CD14-positive monocyte (primary cell): ENCODE measurements at regions not wholly inside any gene's neighbourhood (a gene's known extent, or its start where the extent isn't known, plus 50 kb on each side); places are given as distances from the start of the nearest gene placed in this dataset.

Experiments
- DNase-seq, 3 donors: peaks; one replicate each; pipeline ENCODE4 v3.0.0-alpha.2; 2011 to 2022
- H2AFZ ChIP-seq: 2 replicates; pipeline ENCODE4 v1.6.0; 2012; ENCODE audit warnings: mild to moderate bottlenecking, low read depth, low read length, inconsistent platforms; ENCODE audit not compliant: insufficient read depth, poor library complexity, severe bottlenecking
- H3K27ac ChIP-seq, 2 donors: 1 replicate in 1 of 2; 2 replicates in 1 of 2; pipeline ENCODE4 v1.5.1; 2012 to 2013; ENCODE audit warnings: low read length in 2 of 2, control low read depth in 1 of 2, inconsistent platforms in 1 of 2, low read depth in 1 of 2, mild to moderate bottlenecking in 1 of 2
- H3K27me3 ChIP-seq, 2 donors: one replicate each; pipeline versions ENCODE4 v1.6.0 to v1.6.1; 2011 to 2013; ENCODE audit warnings: low read length in 2 of 2; ENCODE audit not compliant: control insufficient read depth in 2 of 2, insufficient read depth in 2 of 2
- H3K36me3 ChIP-seq, 2 donors: replicated peaks in 1 of 2; 1 replicate in 1 of 2; 2 replicates in 1 of 2; pipeline versions ENCODE4 v1.5.1 to v1.6.1; 2012 to 2013; ENCODE audit warnings: low read length in 2 of 2, control low read depth in 1 of 2, inconsistent platforms in 1 of 2, mild to moderate bottlenecking in 1 of 2; ENCODE audit not compliant: insufficient read depth in 2 of 2, control insufficient read depth in 1 of 2
- H3K4me1 ChIP-seq, 2 donors: 1 replicate in 1 of 2; 2 replicates in 1 of 2; pipeline versions ENCODE4 v1.5.1 to v1.6.1; 2012 to 2013; ENCODE audit warnings: low read length in 2 of 2, control low read depth in 1 of 2, inconsistent platforms in 1 of 2, mild to moderate bottlenecking in 1 of 2, moderate library complexity in 1 of 2; ENCODE audit not compliant: insufficient read depth in 2 of 2, control insufficient read depth in 1 of 2
- H3K4me2 ChIP-seq: replicated peaks from 2 replicates; pipeline ENCODE3; 2012; ENCODE audit warnings: low read length, moderate library complexity, mild to moderate bottlenecking; ENCODE audit not compliant: poor library complexity, severe bottlenecking; ENCODE audit errors: extremely low read depth
- H3K4me3 ChIP-seq, 3 experiments: fragments of 200-600 bp in 1 of 3; sonication (generic) in 1 of 3; replicated peaks in 1 of 3; 1 replicate in 2 of 3; 2 replicates in 1 of 3; pipeline ENCODE4 v1.5.1; 2011 to 2013; ENCODE audit warnings: low read length in 3 of 3, mild to moderate bottlenecking in 3 of 3, control low read depth in 2 of 3, low read depth in 2 of 3, inconsistent platforms in 1 of 3, moderate library complexity in 1 of 3
- H3K79me2 ChIP-seq: 2 replicates; pipeline ENCODE4 v1.6.0; 2012; ENCODE audit warnings: mild to moderate bottlenecking, control low read depth, inconsistent platforms, low read length, moderate library complexity; ENCODE audit not compliant: insufficient read depth
- H3K9ac ChIP-seq: 2 replicates; pipeline ENCODE4 v1.6.0; 2017; ENCODE audit warnings: low read length, mild to moderate bottlenecking; ENCODE audit not compliant: insufficient read depth, poor library complexity, severe bottlenecking
- H3K9me3 ChIP-seq, 2 donors: replicated peaks in 1 of 2; 1 replicate in 1 of 2; 2 replicates in 1 of 2; pipeline versions ENCODE4 v1.5.1 to v1.6.1; 2012 to 2013; ENCODE audit warnings: low read length in 2 of 2, control low read depth in 1 of 2; ENCODE audit not compliant: control insufficient read depth in 1 of 2, insufficient read depth in 1 of 2
- H4K20me1 ChIP-seq: 2 replicates; pipeline ENCODE4 v1.6.0; 2012; ENCODE audit warnings: mild to moderate bottlenecking, low read length, control low read depth, moderate library complexity; ENCODE audit not compliant: insufficient read depth
- H3K27ac Mint-ChIP-seq, 7 donors: one replicate each; pipeline ENCODE4 v1.8.0; 2020; ENCODE audit warnings: mild to moderate bottlenecking in 7 of 7, mixed read lengths in 7 of 7, moderate library complexity in 6 of 7, inconsistent platforms in 2 of 7
- H3K27me3 Mint-ChIP-seq, 3 donors: one replicate each; pipeline ENCODE4 v1.8.0; 2021 to 2022; ENCODE audit warnings: low read depth in 3 of 3, mild to moderate bottlenecking in 3 of 3, mixed read lengths in 3 of 3, moderate library complexity in 3 of 3, inconsistent platforms in 1 of 3
- H3K36me3 Mint-ChIP-seq, 2 donors: one replicate each; pipeline ENCODE4 v1.8.0; 2020; ENCODE audit warnings: mixed read lengths in 2 of 2, inconsistent platforms in 1 of 2, mild to moderate bottlenecking in 1 of 2
- H3K4me1 Mint-ChIP-seq: one replicate; pipeline ENCODE4 v1.8.0; 2020; ENCODE audit warnings: mild to moderate bottlenecking, mixed read lengths
- H3K4me3 Mint-ChIP-seq, 2 donors: one replicate each; pipeline ENCODE4 v1.8.0; 2020; ENCODE audit warnings: mild to moderate bottlenecking in 2 of 2, mixed read lengths in 2 of 2, moderate library complexity in 1 of 2
- H3K9me3 Mint-ChIP-seq, 7 donors: one replicate each; pipeline ENCODE4 v1.8.0; 2020 to 2022; ENCODE audit warnings: mixed read lengths in 7 of 7, mild to moderate bottlenecking in 6 of 7, moderate library complexity in 6 of 7, inconsistent platforms in 2 of 7
- CTCF ChIP-seq: fragments of 200-600 bp; IDR thresholded peaks from one replicate; pipeline ENCODE4 v1.8.0; 2022; ENCODE audit warnings: antibody characterized with exemption, mild to moderate bottlenecking
- WGBS: methylation state at CpG from one replicate; pipeline ENCODE4 v1.1.5; 2013; ENCODE audit warnings: missing lambda C conversion rate; ENCODE audit not compliant: insufficient coverage; 5-methylcytosine and 5-hydroxymethylcytosine counted together
- intact Hi-C, 2 donors: fragments of 100-400 bp; cut with micrococcal nuclease; formaldehyde crosslinking; loops; one replicate each; pipeline versions ENCODE4 v1.15.0 to v1.15.1; 2023

- H3K27ac ChIP-seq = no peak overlapping the region
- no peaks in the 10 kb centered on the region for H3K27me3 ChIP-seq
- H3K9ac ChIP-seq = no peak overlapping the region
- no peaks in the 10 kb centered on the region for H3K79me2 ChIP-seq
- H3K36me3 ChIP-seq = no peaks in the 10 kb centered on the region
- DNase-seq = no peak
- Mint-ChIP-seq H3K36me3 (no peaks in the 10 kb centered on the region), H3K4me3 (no peak overlapping the region), H3K9me3 (peaks cover 0 to 7% (median 3%) of the 10 kb centered on the region in 7 donors), H3K27me3 (peaks cover 0 to 4% (median 0%) of the 10 kb centered on the region in 3 donors), H3K4me1 (no peaks in the 10 kb centered on the region), H3K27ac (no peak overlapping the region)
- no peak overlapping the region for H3K4me3 ChIP-seq
- no peaks in the 10 kb centered on the region for H3K9me3 ChIP-seq
- no peaks in the 10 kb centered on the region for H4K20me1 ChIP-seq
- no peak overlapping the region for H2AFZ ChIP-seq
- intact Hi-C loops = no loop called here
- no peaks in the 10 kb centered on the region for H3K4me1 ChIP-seq
- no peak for TF ChIP-seq CTCF
- H3K4me2 ChIP-seq = no peak overlapping the region
- WGBS = 100% methylated on average over 2 of the region's 3 CpGs
These were observed 231.6 kb upstream of the UBASH3B start for GRCh38 chr11:122423886-122424285.

- H2AFZ ChIP-seq = no peak overlapping the region
- H3K4me3 ChIP-seq = no peak overlapping the region
- H3K27ac ChIP-seq = no peak overlapping the region
- H3K9me3 ChIP-seq = no peaks in the 10 kb centered on the region
- no peak for DNase-seq
- H3K79me2 ChIP-seq = no peaks in the 10 kb centered on the region
- no peaks in the 10 kb centered on the region for H3K36me3 Mint-ChIP-seq
- H3K27ac Mint-ChIP-seq = no peak overlapping the region
- peaks cover 0 to 7% (median 3%) of the 10 kb centered on the region in 7 donors for H3K9me3 Mint-ChIP-seq
- no CpG with 5 or more reads among the region's 1 CpG for WGBS
- no peak overlapping the region for H3K9ac ChIP-seq
- no peaks in the 10 kb centered on the region for H3K36me3 ChIP-seq
- H3K27me3 Mint-ChIP-seq = peaks cover 0 to 4% (median 0%) of the 10 kb centered on the region in 3 donors
- TF ChIP-seq CTCF = no peak
- H4K20me1 ChIP-seq = no peaks in the 10 kb centered on the region
- no peaks in the 10 kb centered on the region for H3K4me1 ChIP-seq
- no peaks in the 10 kb centered on the region for H3K27me3 ChIP-seq
- no peaks in the 10 kb centered on the region for H3K4me1 Mint-ChIP-seq
- intact Hi-C loops = no loop called here
- no peak overlapping the region for H3K4me3 Mint-ChIP-seq
- no peak overlapping the region for H3K4me2 ChIP-seq
These were observed 232.2 kb upstream of the UBASH3B start for GRCh38 chr11:122423273-122423672.
